Fibroblast of lung (primary cell): ENCODE measurements at regions not wholly inside any gene's neighbourhood (a gene's known extent, or its start where the extent isn't known, plus 50 kb on each side); places are given as distances from the start of the nearest gene placed in this dataset.
"Not testable (repeated sequence)": the region's sequence is repeated elsewhere in the genome, so short reads cannot be mapped to it uniquely, and the experiment has no call there.

Source experiments
- DNase-seq, 2 donors: peaks; one replicate each; pipeline versions ENCODE4 v3.0.0 to v3.0.0-alpha.2; 2010; ENCODE audit warnings: low read depth in 2 of 2
- H2AFZ ChIP-seq: 2 replicates; pipeline ENCODE4 v1.5.1; 2012; ENCODE audit warnings: low read length, control low read depth, inconsistent platforms
- H3K27ac ChIP-seq: 2 replicates; pipeline ENCODE4 v1.5.1; 2011; ENCODE audit warnings: low read length, control low read depth; ENCODE audit not compliant: insufficient read depth
- H3K27me3 ChIP-seq: 2 replicates; pipeline ENCODE4 v1.5.1; 2011; ENCODE audit warnings: mild to moderate bottlenecking, low read length; ENCODE audit not compliant: control insufficient read depth, insufficient read depth
- H3K36me3 ChIP-seq: 2 replicates; pipeline ENCODE4 v1.5.1; 2011; ENCODE audit warnings: low read length; ENCODE audit not compliant: control insufficient read depth, insufficient read depth
- H3K4me1 ChIP-seq: 2 replicates; pipeline ENCODE4 v1.5.1; 2011; ENCODE audit warnings: low read length; ENCODE audit not compliant: control insufficient read depth, insufficient read depth; ENCODE audit errors: extremely low read depth
- H3K4me2 ChIP-seq: 2 replicates; pipeline ENCODE4 v1.5.1; 2011; ENCODE audit warnings: low read length, control low read depth; ENCODE audit not compliant: insufficient read depth; ENCODE audit errors: extremely low read depth
- H3K4me3 ChIP-seq, 4 experiments: fragments of 200-600 bp in 1 of 4; sonication (generic) in 1 of 4; replicated peaks in 1 of 4; 2 replicates each; pipeline ENCODE4 v1.5.1; 2011 to 2016; ENCODE audit warnings: low read length in 4 of 4, low read depth in 3 of 4, mild to moderate bottlenecking in 3 of 4, control low read depth in 2 of 4, inconsistent platforms in 1 of 4, mixed read lengths in 1 of 4; ENCODE audit not compliant: insufficient read depth in 1 of 4; ENCODE audit errors: control extremely low read depth in 1 of 4
- H3K79me2 ChIP-seq: 2 replicates; pipeline ENCODE4 v1.5.1; 2012; ENCODE audit warnings: mild to moderate bottlenecking, low read length, inconsistent platforms; ENCODE audit not compliant: control insufficient read depth, insufficient read depth
- H3K9ac ChIP-seq: 2 replicates; pipeline ENCODE4 v1.5.1; 2011; ENCODE audit warnings: mild to moderate bottlenecking, low read length, control low read depth; ENCODE audit not compliant: insufficient read depth
- H3K9me3 ChIP-seq: 2 replicates; pipeline ENCODE4 v1.5.1; 2012; ENCODE audit warnings: low read depth, low read length; ENCODE audit not compliant: control insufficient read depth, insufficient read depth
- H4K20me1 ChIP-seq: 2 replicates; pipeline ENCODE4 v1.5.1; 2011; ENCODE audit warnings: low read length; ENCODE audit not compliant: control insufficient read depth, insufficient read depth; ENCODE audit errors: extremely low read depth
- EZH2 ChIP-seq: IDR thresholded peaks from 2 replicates; pipeline ENCODE4 v1.5.1; 2012; ENCODE audit warnings: low read length, control low read depth, mild to moderate bottlenecking; ENCODE audit errors: missing control alignments
- TF ChIP-seq, protein P1 (sequence below), 2 donors: IDR thresholded peaks in 1 of 2; conservative IDR thresholded peaks in 1 of 2; 1 replicate in 1 of 2; 2 replicates in 1 of 2; pipeline ENCODE4 v1.5.1; 2011 to 2012; ENCODE audit warnings: low read length in 2 of 2, control low read depth in 1 of 2, inconsistent platforms in 1 of 2, low read depth in 1 of 2, mild to moderate bottlenecking in 1 of 2

DNA sequence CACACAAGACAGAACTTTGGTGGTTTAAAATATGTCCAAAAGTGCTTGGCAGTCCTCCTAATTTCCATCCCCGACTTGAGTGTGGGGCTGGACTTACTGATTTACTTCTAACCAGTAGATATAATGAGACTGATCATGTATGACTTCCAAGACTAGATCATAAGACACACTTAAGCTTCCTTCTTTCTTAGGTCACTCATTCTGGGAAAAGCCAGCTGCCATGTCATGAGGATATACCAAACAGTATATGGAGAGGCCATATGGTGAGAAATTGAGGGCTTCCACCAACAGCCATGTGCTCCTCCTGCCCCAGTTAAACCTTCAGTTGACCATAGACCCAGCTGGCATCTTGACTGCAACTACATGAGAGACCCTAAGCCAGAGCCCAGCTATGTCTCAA is 282.8 kb upstream of the PROK2 start:
- DNase-seq = no peak
- no peaks in the 10 kb centered on the region for H3K4me1 ChIP-seq
- H3K4me3 ChIP-seq = no peak overlapping the region
- no peak overlapping the region for H3K27ac ChIP-seq
- H3K36me3 ChIP-seq = no peaks in the 10 kb centered on the region
- H3K9me3 ChIP-seq = no peaks in the 10 kb centered on the region
- no peak overlapping the region for H2AFZ ChIP-seq
- H3K79me2 ChIP-seq = no peaks in the 10 kb centered on the region
- no peak overlapping the region for H3K4me2 ChIP-seq
- no peaks in the 10 kb centered on the region for H4K20me1 ChIP-seq
- no peaks in the 10 kb centered on the region for H3K27me3 ChIP-seq
- TF ChIP-seq EZH2 = no peak
- TF ChIP-seq, protein P1, sequence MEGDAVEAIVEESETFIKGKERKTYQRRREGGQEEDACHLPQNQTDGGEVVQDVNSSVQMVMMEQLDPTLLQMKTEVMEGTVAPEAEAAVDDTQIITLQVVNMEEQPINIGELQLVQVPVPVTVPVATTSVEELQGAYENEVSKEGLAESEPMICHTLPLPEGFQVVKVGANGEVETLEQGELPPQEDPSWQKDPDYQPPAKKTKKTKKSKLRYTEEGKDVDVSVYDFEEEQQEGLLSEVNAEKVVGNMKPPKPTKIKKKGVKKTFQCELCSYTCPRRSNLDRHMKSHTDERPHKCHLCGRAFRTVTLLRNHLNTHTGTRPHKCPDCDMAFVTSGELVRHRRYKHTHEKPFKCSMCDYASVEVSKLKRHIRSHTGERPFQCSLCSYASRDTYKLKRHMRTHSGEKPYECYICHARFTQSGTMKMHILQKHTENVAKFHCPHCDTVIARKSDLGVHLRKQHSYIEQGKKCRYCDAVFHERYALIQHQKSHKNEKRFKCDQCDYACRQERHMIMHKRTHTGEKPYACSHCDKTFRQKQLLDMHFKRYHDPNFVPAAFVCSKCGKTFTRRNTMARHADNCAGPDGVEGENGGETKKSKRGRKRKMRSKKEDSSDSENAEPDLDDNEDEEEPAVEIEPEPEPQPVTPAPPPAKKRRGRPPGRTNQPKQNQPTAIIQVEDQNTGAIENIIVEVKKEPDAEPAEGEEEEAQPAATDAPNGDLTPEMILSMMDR (conservative IDR thresholded peaks at IDR 0.05 in 1 of 2, IDR thresholded peaks at IDR 0.05 in 1 of 2; ENCODE audit: low read depth in 1 of 2, low read length in 2 of 2) = no peak
- no peak overlapping the region for H3K9ac ChIP-seq

DNA sequence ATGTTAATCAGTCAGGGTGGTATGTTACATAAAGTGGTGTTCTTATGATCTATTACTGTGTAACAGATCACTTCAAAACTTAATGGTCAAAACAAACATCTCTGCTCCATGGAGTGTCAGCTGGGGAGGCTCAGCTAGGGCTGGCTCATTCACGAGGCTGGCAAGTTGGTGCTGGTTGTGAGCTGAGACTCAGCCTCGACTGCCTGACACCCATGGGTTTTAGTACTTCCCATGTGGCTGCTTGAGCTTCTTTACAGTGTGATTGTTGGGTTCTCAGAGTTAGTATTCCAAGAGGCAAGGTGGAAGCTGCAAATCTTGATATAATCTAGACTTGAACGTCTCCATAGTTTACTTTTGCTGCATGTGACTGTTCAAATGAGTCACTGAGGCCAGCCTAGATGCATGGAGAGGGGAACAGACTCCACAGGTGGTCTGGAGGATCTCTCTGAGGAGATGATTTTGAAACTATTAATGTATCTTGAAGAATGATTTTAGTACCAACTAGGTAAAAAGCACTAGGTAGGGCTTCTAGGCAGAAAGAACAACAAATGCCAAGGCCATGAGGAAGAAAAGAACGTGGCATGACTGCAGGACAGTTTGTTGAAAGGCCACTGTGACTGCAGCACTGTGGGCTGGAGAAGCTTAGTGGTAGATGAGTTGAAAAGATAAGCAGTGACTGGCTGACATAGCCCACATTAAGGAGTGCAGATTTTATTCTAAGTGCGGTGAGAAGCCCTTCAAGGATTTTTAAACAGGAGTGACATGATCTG is 281.1 kb upstream of the PROK2 start:
- Histone ChIP-seq H4K20me1 (no peaks in the 10 kb centered on the region), H2AFZ (no peak overlapping the region), H3K4me3 (no peak overlapping the region), H3K27me3 (no peaks in the 10 kb centered on the region), H3K9me3 (no peaks in the 10 kb centered on the region), H3K9ac (no peak overlapping the region), H3K4me1 (no peaks in the 10 kb centered on the region), H3K27ac (no peak overlapping the region), H3K79me2 (no peaks in the 10 kb centered on the region), H3K4me2 (no peak overlapping the region), H3K36me3 (no peaks in the 10 kb centered on the region)
- no peak for DNase-seq
- TF ChIP-seq EZH2 = no peak
- TF ChIP-seq, protein P1 (conservative IDR thresholded peaks at IDR 0.05 in 1 of 2, IDR thresholded peaks at IDR 0.05 in 1 of 2; ENCODE audit: low read depth in 1 of 2, low read length in 2 of 2) = no peak

DNA sequence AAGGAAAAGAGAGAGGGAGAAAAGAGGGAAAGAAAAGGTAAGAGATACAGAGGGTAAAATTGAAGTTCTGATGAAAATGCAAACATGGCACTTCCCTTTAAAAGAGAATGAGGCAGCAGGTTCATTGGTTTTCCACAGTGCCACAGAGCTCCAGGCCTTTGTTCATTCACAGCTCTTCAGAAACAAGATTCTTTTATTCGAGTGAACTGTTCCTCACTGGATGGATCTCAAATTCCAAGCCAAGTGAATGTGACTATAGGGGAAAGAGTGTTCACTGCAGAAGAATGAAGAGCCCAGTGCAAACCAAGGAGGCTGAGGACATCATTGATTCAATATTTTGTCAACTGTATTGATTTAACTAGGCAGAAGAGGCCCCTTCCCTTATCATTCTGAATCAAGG is 280.3 kb upstream of the PROK2 start:
- Histone ChIP-seq H3K79me2 (no peaks in the 10 kb centered on the region), H2AFZ (no peak overlapping the region), H3K4me3 (no peak overlapping the region), H3K36me3 (no peaks in the 10 kb centered on the region), H3K9me3 (no peaks in the 10 kb centered on the region), H3K27me3 (no peaks in the 10 kb centered on the region), H3K4me1 (no peaks in the 10 kb centered on the region), H3K9ac (no peak overlapping the region), H4K20me1 (no peaks in the 10 kb centered on the region), H3K27ac (no peak overlapping the region), H3K4me2 (no peak overlapping the region)
- no peak for DNase-seq
- TF ChIP-seq EZH2 = no peak
- TF ChIP-seq, protein P1 (conservative IDR thresholded peaks at IDR 0.05 in 1 of 2, IDR thresholded peaks at IDR 0.05 in 1 of 2; ENCODE audit: low read depth in 1 of 2, low read length in 2 of 2) = no peak

DNA sequence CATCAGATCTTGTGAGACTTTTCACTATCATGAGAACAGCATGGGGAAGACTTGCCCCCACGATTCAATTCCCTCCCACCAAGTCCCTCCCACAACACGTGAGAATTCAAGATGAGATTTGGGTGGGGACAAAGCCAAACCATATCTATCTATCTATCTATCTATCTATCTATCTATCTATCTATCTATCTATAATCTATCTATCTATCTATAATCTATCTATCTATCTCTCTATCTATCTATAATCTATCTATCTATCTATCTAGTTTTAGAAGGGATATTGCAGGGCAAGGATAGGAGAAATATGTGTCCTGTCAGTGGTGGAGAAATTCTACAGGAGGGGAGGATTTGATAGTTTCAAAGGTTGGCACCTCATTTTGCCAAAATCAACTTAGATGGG is 279.8 kb upstream of the PROK2 start:
- H3K9ac ChIP-seq, H3K27me3 ChIP-seq, H3K4me3 ChIP-seq, H3K4me1 ChIP-seq, H3K79me2 ChIP-seq, H3K9me3 ChIP-seq, H2AFZ ChIP-seq, H3K36me3 ChIP-seq, DNase-seq, H3K4me2 ChIP-seq, H4K20me1 ChIP-seq, H3K27ac ChIP-seq: not testable (repeated sequence)
